ENCODE measurements at regions not wholly inside any gene's neighbourhood (a gene's known extent, or its start where the extent isn't known, plus 50 kb on each side); places are given as distances from the start of the nearest gene placed in this dataset.

DNA sequence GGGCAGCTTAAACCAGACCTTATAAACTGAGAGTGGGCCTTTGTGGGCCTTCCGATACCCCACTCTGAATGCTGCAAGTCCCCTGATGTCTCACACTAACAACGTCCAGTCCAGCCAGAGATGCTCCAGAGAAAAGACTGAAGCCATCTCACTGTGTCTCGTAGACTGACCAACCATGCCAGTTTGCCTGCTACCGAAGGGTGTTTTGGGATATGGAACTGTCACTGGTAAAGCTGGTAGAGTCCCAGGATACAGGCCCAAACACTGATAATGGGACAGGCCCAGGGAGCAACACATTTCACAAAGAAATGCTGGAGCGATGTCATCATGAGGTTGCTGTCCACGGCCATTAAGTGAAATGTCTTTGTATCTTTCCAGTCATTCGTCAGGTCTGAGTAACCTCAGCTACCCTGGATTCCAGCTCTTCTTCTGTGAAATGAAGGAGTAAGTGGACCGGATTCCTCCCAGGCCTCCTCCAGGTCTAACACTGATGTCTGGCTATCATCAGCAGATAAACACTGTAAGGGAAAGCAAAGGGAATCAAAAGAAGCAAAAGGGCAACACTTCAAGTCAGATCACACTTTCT, 81.6 kb downstream of the SLC5A7 start:
- Histone ChIP-seq H3K27ac (no peak overlapping the region), H3K36me3 (no peaks in the 10 kb centered on the region), H3K27me3 (no peaks in the 10 kb centered on the region), H3K4me3 (no peak overlapping the region), H3K4me1 (no peaks in the 10 kb centered on the region), H3K9me3 (no peaks in the 10 kb centered on the region)
- DNase-seq (no peak), ATAC-seq (no peak)
- intact Hi-C loops (cut with DNase I) = no loop called here
- TF ChIP-seq, protein P1, sequence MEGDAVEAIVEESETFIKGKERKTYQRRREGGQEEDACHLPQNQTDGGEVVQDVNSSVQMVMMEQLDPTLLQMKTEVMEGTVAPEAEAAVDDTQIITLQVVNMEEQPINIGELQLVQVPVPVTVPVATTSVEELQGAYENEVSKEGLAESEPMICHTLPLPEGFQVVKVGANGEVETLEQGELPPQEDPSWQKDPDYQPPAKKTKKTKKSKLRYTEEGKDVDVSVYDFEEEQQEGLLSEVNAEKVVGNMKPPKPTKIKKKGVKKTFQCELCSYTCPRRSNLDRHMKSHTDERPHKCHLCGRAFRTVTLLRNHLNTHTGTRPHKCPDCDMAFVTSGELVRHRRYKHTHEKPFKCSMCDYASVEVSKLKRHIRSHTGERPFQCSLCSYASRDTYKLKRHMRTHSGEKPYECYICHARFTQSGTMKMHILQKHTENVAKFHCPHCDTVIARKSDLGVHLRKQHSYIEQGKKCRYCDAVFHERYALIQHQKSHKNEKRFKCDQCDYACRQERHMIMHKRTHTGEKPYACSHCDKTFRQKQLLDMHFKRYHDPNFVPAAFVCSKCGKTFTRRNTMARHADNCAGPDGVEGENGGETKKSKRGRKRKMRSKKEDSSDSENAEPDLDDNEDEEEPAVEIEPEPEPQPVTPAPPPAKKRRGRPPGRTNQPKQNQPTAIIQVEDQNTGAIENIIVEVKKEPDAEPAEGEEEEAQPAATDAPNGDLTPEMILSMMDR (IDR thresholded peaks at IDR 0.05) = no peak

DNA sequence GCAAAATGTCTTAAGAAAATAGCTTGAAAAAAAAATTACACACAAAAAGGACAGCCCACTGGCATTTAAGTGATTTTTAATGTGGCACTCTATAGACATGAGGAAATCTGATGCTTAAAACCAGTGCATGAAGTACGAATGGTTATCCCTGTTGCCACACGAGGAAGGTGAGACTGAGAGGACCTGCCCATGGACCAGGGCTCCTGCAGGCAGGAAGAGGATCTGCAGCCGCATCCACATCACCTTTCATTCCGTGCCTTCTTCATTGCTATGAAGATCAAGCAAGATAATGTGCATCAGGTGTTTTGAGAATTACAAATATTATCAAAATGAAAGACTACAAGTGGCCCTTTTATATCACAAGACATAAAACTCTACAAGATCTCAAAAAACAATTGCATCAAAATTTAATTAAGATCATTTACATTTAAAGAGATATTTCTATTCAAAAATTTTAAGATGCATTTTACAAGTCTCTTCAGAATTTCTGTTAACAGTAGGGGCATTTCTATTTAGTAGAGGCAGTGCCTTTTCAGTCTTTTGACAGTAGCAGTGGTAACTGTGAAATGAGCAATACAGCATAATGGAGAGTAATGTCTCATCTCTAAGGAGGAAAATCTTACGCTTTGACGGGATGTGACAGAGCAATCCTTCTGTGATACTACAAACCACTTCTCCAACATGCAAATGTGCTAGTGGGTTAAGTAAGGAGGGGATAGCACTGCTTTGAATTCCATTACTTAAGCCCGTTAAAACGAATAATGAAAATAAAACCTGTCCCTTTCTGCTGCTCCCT, 83.4 kb downstream of the SLC5A7 start:
- TF ChIP-seq, protein P1 (IDR thresholded peaks at IDR 0.05) = no peak
- H3K27ac ChIP-seq = no peak overlapping the region
- H3K27me3 ChIP-seq = no peaks in the 10 kb centered on the region
- intact Hi-C loops (cut with DNase I) = no loop called here
- DNase-seq = no peak
- H3K9me3 ChIP-seq = no peaks in the 10 kb centered on the region
- no peaks in the 10 kb centered on the region for H3K4me1 ChIP-seq
- no peak overlapping the region for H3K4me3 ChIP-seq
- no peaks in the 10 kb centered on the region for H3K36me3 ChIP-seq
- no peak for ATAC-seq

DNA sequence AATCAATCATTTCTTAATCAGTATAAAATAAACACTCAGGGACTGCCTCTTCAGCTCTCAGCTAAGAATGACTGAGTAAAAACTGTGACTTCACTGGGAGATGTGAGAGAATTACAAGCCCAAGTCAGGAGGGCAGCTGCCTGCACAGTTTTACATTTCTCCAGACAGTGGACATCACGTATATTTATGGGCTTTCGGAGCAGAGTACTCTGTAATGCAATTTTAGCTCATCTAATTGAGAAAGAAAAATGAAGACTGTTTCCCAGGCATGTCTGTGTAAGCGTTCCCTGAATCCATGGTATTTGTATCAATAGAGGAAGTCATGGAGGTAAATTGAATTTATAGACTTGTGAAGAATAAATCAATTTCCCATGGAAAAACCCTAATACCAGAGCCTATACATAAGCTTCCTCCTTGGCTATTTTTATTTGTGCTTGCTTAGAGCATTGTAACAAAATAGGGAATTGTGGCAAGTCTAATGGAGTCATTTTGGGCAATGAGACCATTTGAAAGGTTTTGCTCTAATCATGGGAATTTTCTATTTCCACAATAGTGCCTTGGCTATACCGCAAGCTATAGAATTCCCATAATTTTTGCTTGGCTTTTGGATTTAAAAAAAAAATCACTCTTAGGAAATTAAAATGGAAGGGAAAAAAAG, 87.2 kb downstream of the SLC5A7 start:
- ATAC-seq (no peak), DNase-seq (no peak)
- H3K36me3 ChIP-seq = no peaks in the 10 kb centered on the region
- intact Hi-C loops (cut with DNase I) = no loop called here
- H3K9me3 ChIP-seq = no peaks in the 10 kb centered on the region
- TF ChIP-seq, protein P1 (IDR thresholded peaks at IDR 0.05) = no peak
- no peaks in the 10 kb centered on the region for H3K27me3 ChIP-seq
- H3K4me1 ChIP-seq = no peaks in the 10 kb centered on the region
- no peak overlapping the region for H3K27ac ChIP-seq
- no peak overlapping the region for H3K4me3 ChIP-seq

DNA sequence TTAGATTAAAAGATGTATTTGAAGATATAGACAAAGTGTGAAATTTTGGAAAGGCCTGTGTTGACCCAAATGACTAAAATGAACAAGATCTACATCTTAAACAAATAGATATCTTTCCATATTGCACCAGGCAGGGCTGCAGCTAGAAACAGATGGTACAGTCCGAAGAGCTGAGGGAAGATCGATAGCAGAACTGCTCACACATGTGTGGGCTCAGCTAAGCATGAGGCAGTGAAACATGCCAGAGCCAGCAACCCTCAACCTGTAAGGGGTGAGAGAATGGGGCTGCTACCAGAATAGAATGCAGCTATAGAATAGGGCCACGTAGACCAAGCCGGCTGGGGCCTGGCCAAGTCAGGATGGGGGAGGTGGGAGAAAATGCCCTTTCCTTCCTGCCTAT, 87.8 kb downstream of the SLC5A7 start:
- TF ChIP-seq, protein P1 (IDR thresholded peaks at IDR 0.05) = no peak
- ATAC-seq = no peak
- Histone ChIP-seq H3K4me3 (no peak overlapping the region), H3K27ac (no peak overlapping the region), H3K36me3 (no peaks in the 10 kb centered on the region), H3K27me3 (no peaks in the 10 kb centered on the region), H3K9me3 (no peaks in the 10 kb centered on the region), H3K4me1 (no peaks in the 10 kb centered on the region)
- DNase-seq = no peak
- intact Hi-C loops (cut with DNase I) = no loop called here

DNA sequence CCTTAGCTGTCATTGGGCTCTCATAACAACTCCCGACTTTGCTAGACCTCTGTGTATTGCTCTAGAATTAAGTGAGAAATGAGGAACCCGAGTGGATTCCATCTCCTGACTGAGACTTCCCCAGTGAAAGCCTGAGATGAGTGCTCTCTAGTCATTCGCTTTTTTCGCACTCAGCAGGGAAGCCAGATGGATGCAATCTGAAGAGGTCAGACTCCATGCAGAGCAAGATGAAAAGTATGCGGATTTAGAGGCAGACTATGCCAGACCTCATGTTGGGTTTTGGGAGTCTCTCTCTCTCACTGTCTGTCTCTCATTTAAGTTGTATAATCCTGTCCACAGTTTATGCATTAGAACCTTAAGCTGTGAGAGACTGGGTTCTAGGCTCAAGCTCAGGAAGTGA, 88.6 kb downstream of the SLC5A7 start:
- intact Hi-C loops (cut with DNase I) = no loop called here
- no peak for DNase-seq
- H3K36me3 ChIP-seq = no peaks in the 10 kb centered on the region
- no peaks in the 10 kb centered on the region for H3K4me1 ChIP-seq
- no peak overlapping the region for H3K27ac ChIP-seq
- no peaks in the 10 kb centered on the region for H3K27me3 ChIP-seq
- ATAC-seq = no peak
- H3K4me3 ChIP-seq = no peak overlapping the region
- H3K9me3 ChIP-seq = no peaks in the 10 kb centered on the region
- TF ChIP-seq, protein P1 (IDR thresholded peaks at IDR 0.05) = no peak
